B cell (primary cell): ENCODE measurements at regions not wholly inside any gene's neighbourhood (a gene's known extent, or its start where the extent isn't known, plus 50 kb on each side); places are given as distances from the start of the nearest gene placed in this dataset.

Experiments
- ATAC-seq: fragments of 200-7000 bp; cut with Tn5 transposase; one replicate; pipeline ENCODE4 v1.10.0; 2021; ENCODE audit warnings: low read depth, mild to moderate bottlenecking, moderate number of reproducible peaks, moderate library complexity
- CTCF ChIA-PET: fragments of 350-600 bp; sonication (Branson Sonifier 250); formaldehyde crosslinking; loops from one replicate; lab custom pipeline; 2021; ENCODE audit warnings: antibody characterized with exemption, inconsistent platforms; lab: Charles Lee
- POLR2A ChIA-PET: fragments of 350-600 bp; sonication (Branson Sonifier 250); formaldehyde crosslinking; loops from one replicate; lab custom pipeline; 2021; ENCODE audit warnings: antibody characterized with exemption; lab: Charles Lee
- DNase-seq: peaks from one replicate; pipeline ENCODE4 v3.0.0; 2013
- H2AFZ ChIP-seq: 2 replicates; pipeline ENCODE4 v1.6.1; 2012; ENCODE audit warnings: mild to moderate bottlenecking, low read depth, low read length; ENCODE audit not compliant: insufficient read depth, poor library complexity, severe bottlenecking
- H3K27ac ChIP-seq, 2 donors: 1 replicate in 1 of 2; 2 replicates in 1 of 2; pipeline ENCODE4 v1.5.1; 2012 to 2013; ENCODE audit warnings: low read length in 2 of 2, mild to moderate bottlenecking in 2 of 2, moderate library complexity in 1 of 2
- H3K27me3 ChIP-seq, 4 experiments: fragments of 200-600 bp in 1 of 4; sonication (generic) in 1 of 4; replicated peaks in 1 of 4; 1 replicate in 2 of 4; 2 replicates in 2 of 4; pipeline versions ENCODE4 v1.6.1 to v1.7.0; 2013 to 2016; ENCODE audit warnings: low read length in 3 of 4, mild to moderate bottlenecking in 2 of 4, mixed read lengths in 1 of 4, moderate library complexity in 1 of 4; ENCODE audit not compliant: insufficient read depth in 4 of 4, control insufficient read depth in 3 of 4; ENCODE audit errors: control extremely low read depth in 1 of 4
- H3K36me3 ChIP-seq, 2 experiments: replicated peaks in 1 of 2; 1 replicate in 1 of 2; 2 replicates in 1 of 2; pipeline versions ENCODE4 v1.6.1 to v1.7.1; 2013; ENCODE audit warnings: low read length in 1 of 2; ENCODE audit not compliant: insufficient read depth in 2 of 2, control insufficient read depth in 1 of 2; ENCODE audit errors: control extremely low read depth in 1 of 2, extremely low read depth in 1 of 2
- H3K4me1 ChIP-seq, 2 donors: fragments of 200-600 bp in 1 of 2; sonication (generic) in 1 of 2; 1 replicate in 1 of 2; 2 replicates in 1 of 2; pipeline versions ENCODE4 v1.5.1 to v1.6.1; 2013 to 2017; ENCODE audit warnings: low read length in 2 of 2; ENCODE audit not compliant: control insufficient read depth in 2 of 2, insufficient read depth in 2 of 2
- H3K4me2 ChIP-seq: replicated peaks from 2 replicates; pipeline ENCODE3; 2012; ENCODE audit warnings: mild to moderate bottlenecking, low read depth, low read length; ENCODE audit not compliant: poor library complexity, severe bottlenecking
- H3K4me3 ChIP-seq, 5 experiments: fragments of 200-600 bp in 1 of 5; sonication (generic) in 1 of 5; 1 replicate in 3 of 5; 2 replicates in 2 of 5; pipeline versions ENCODE4 v1.5.1 to v1.7.0; 2011 to 2016; ENCODE audit warnings: low read length in 4 of 5, mild to moderate bottlenecking in 4 of 5, low read depth in 2 of 5, control low read depth in 1 of 5, moderate library complexity in 1 of 5; ENCODE audit not compliant: insufficient read depth in 1 of 5; ENCODE audit errors: control extremely low read depth in 1 of 5, extremely low read depth in 1 of 5
- H3K79me2 ChIP-seq: fragments of 200-600 bp; sonication (generic); one replicate; pipeline ENCODE4 v1.6.0; 2016; ENCODE audit warnings: low read length; ENCODE audit not compliant: control insufficient read depth, insufficient read depth
- H3K9ac ChIP-seq: fragments of 200-600 bp; sonication (generic); 2 replicates; pipeline ENCODE4 v1.6.1; 2017; ENCODE audit warnings: mild to moderate bottlenecking, low read length, moderate library complexity
- H3K9me3 ChIP-seq, 3 donors: one replicate each; pipeline versions ENCODE4 v1.6.1 to v1.7.1; 2013; ENCODE audit warnings: low read length in 2 of 3; ENCODE audit not compliant: control insufficient read depth in 2 of 3, insufficient read depth in 1 of 3; ENCODE audit errors: control extremely low read depth in 1 of 3
- H4K20me1 ChIP-seq: 2 replicates; pipeline ENCODE4 v1.6.0; 2012; ENCODE audit warnings: mild to moderate bottlenecking, low read length; ENCODE audit not compliant: insufficient read depth, control insufficient read depth, poor library complexity, severe bottlenecking
- H3K27ac Mint-ChIP-seq: one replicate; pipeline ENCODE4 v1.8.0; 2021; ENCODE audit warnings: mixed read lengths
- H3K27me3 Mint-ChIP-seq: one replicate; pipeline ENCODE4 v1.8.0; 2021; ENCODE audit warnings: mixed read lengths
- H3K4me1 Mint-ChIP-seq: one replicate; pipeline ENCODE4 v1.8.0; 2021; ENCODE audit warnings: mixed read lengths
- H3K4me3 Mint-ChIP-seq: one replicate; pipeline ENCODE4 v1.8.0; 2021; ENCODE audit warnings: mixed read lengths
- H3K9me3 Mint-ChIP-seq: one replicate; pipeline ENCODE4 v1.8.0; 2022; ENCODE audit warnings: mixed read lengths; ENCODE audit not compliant: insufficient read depth
- CTCF ChIP-seq: fragments of 200-600 bp; IDR thresholded peaks from one replicate; pipeline ENCODE4 v1.8.0; 2022; ENCODE audit warnings: antibody characterized with exemption, mild to moderate bottlenecking
- EZH2 ChIP-seq: IDR thresholded peaks from 2 replicates; pipeline ENCODE4 v1.6.1; 2012; ENCODE audit warnings: borderline replicate concordance, low read depth, mild to moderate bottlenecking, moderate library complexity, low read length; ENCODE audit not compliant: insufficient read depth, poor library complexity, severe bottlenecking
- WGBS: methylation state at CpG from one replicate; pipeline ENCODE4 v1.1.5; 2013; ENCODE audit warnings: missing lambda C conversion rate; ENCODE audit not compliant: insufficient coverage; 5-methylcytosine and 5-hydroxymethylcytosine counted together
- intact Hi-C: fragments of 100-400 bp; cut with micrococcal nuclease; formaldehyde crosslinking; loops from one replicate; pipeline ENCODE4 v1.10.0; 2022

GRCh38 chr13:90591927-90592268 is 755.6 kb upstream of the MIR17HG start:
- Mint-ChIP-seq H3K27me3 (no peaks in the 10 kb centered on the region), H3K9me3 (peaks cover 6% of the 10 kb centered on the region), H3K27ac (no peak overlapping the region), H3K4me1 (no peaks in the 10 kb centered on the region), H3K4me3 (no peak overlapping the region)
- TF ChIP-seq CTCF, result no peak
- Histone ChIP-seq H3K9ac (no peak overlapping the region), H3K9me3 (peaks cover 0 to 4% (median 0%) of the 10 kb centered on the region in 3 donors), H2AFZ (no peak overlapping the region), H3K36me3 (no peaks in the 10 kb centered on the region), H3K4me2 (no peak overlapping the region), H3K4me3 (no peak overlapping the region), H3K27ac (no peak overlapping the region), H3K27me3 (no peaks in the 10 kb centered on the region), H4K20me1 (no peaks in the 10 kb centered on the region), H3K4me1 (no peaks in the 10 kb centered on the region), H3K79me2 (no peaks in the 10 kb centered on the region)
- CTCF ChIA-PET, result no interaction called here
- WGBS, result 100% methylated on average over 1 of the region's 2 CpGs
- POLR2A ChIA-PET, result no interaction called here
- no peak for DNase-seq
- intact Hi-C loops, result no loop called here
- ATAC-seq, result no peak

- Histone ChIP-seq H3K9me3 (peaks cover 0 to 4% (median 0%) of the 10 kb centered on the region in 3 donors), H3K36me3 (no peaks in the 10 kb centered on the region), H3K9ac (no peak overlapping the region), H3K27me3 (no peaks in the 10 kb centered on the region), H3K27ac (no peak overlapping the region), H3K4me3 (no peak overlapping the region), H4K20me1 (no peaks in the 10 kb centered on the region), H3K4me2 (no peak overlapping the region), H3K4me1 (no peaks in the 10 kb centered on the region), H2AFZ (no peak overlapping the region), H3K79me2 (no peaks in the 10 kb centered on the region)
- TF ChIP-seq EZH2 (no peak), CTCF (no peak)
- no CpG with 5 or more reads among the region's 1 CpG for WGBS
- Mint-ChIP-seq H3K9me3 (peaks cover 6% of the 10 kb centered on the region), H3K27me3 (no peaks in the 10 kb centered on the region), H3K27ac (no peak overlapping the region), H3K4me3 (no peak overlapping the region), H3K4me1 (no peaks in the 10 kb centered on the region)
- intact Hi-C loops, result no loop called here
- ChIA-PET CTCF (no interaction called here), POLR2A (no interaction called here)
- ATAC-seq (no peak), DNase-seq (no peak)
These were observed 754.5 kb upstream of the MIR17HG start for GRCh38 chr13:90592943-90593342.
